IPS DF 19.7 (cell line): ENCODE measurements at regions not wholly inside any gene's neighbourhood (a gene's known extent, or its start where the extent isn't known, plus 50 kb on each side); places are given as distances from the start of the nearest gene placed in this dataset.
A peak's percentile ranks its signal among the peaks of the same experiment; 100 is the strongest.

ENCODE experiments used
- DNase-seq: peaks from one replicate; pipeline ENCODE4 v3.0.0-alpha.2; 2013; ENCODE audit warnings: low read depth, low spot score

GRCh38 chr7:96638669-96639068 is 71.0 kb downstream of the SEM1 start:
- DNase-seq: no peak

GRCh38 chr7:96637522-96637921 is 72.1 kb downstream of the SEM1 start:
- no peak for DNase-seq

- DNase-seq: no peak
Observed at GRCh38 chr7:96636979-96637378, 72.7 kb downstream of the SEM1 start.

- DNase-seq: no peak
Observed at GRCh38 chr7:96636342-96636860, 73.2 kb downstream of the SEM1 start.

- no peak for DNase-seq
Observed at GRCh38 chr7:96629884-96630283, 79.8 kb downstream of the SEM1 start.

GRCh38 chr7:96624954-96625353 is 84.7 kb downstream of the SEM1 start:
- DNase-seq: no peak

- DNase-seq: no peak
Observed at GRCh38 chr7:96621932-96622331, 87.7 kb downstream of the SEM1 start.

- DNase-seq: no peak
Observed at GRCh38 chr7:96614154-96614867, 95.3 kb downstream of the SEM1 start.

GRCh38 chr7:96612034-96612433 is 97.6 kb downstream of the SEM1 start:
- DNase-seq: no peak

- DNase-seq: no peak
Observed at GRCh38 chr7:96605045-96605716, 104.5 kb downstream of the SEM1 start.

- no peak for DNase-seq
Observed at GRCh38 chr7:96599288-96599936, 110.2 kb downstream of the SEM1 start.

- DNase-seq: no peak
Observed at GRCh38 chr7:96598421-96598820, 111.2 kb downstream of the SEM1 start.

- no peak for DNase-seq
Observed at GRCh38 chr7:96596120-96596826, 113.4 kb downstream of the SEM1 start.

- peak; percentile 33 for DNase-seq
Observed at GRCh38 chr7:96591900-96592676, 117.6 kb downstream of the SEM1 start.

GRCh38 chr7:96591159-96591899 is 118.3 kb downstream of the SEM1 start:
- no peak for DNase-seq

GRCh38 chr7:96589038-96589437 is 120.6 kb downstream of the SEM1 start:
- no peak for DNase-seq

- DNase-seq: no peak
Observed at GRCh38 chr7:96579119-96579518, 130.5 kb downstream of the SEM1 start.

GRCh38 chr7:96578606-96579005 is 131.0 kb downstream of the SEM1 start:
- no peak for DNase-seq

GRCh38 chr7:96563409-96563808 is 146.2 kb downstream of the SEM1 start:
- DNase-seq: no peak

GRCh38 chr7:96562966-96563365 is 146.7 kb downstream of the SEM1 start:
- DNase-seq: no peak

GRCh38 chr7:96562458-96562857 is 147.2 kb downstream of the SEM1 start:
- DNase-seq: no peak
